GM18517 (cell line): ENCODE measurements at regions not wholly inside any gene's neighbourhood (a gene's known extent, or its start where the extent isn't known, plus 50 kb on each side); places are given as distances from the start of the nearest gene placed in this dataset.

Experiments used
- ATAC-seq: cut with Tn5 transposase; IDR thresholded peaks from one replicate; pipeline ENCODE4 v1.9.1; 2021; ENCODE audit warnings: mild to moderate bottlenecking, moderate library complexity; ENCODE audit not compliant: unreplicated experiment

- ATAC-seq: no peak
These were observed 69.8 kb downstream of the CD83 start for GRCh38 chr6:14187406-14187805.

- no peak for ATAC-seq
These were observed 71.5 kb downstream of the CD83 start for GRCh38 chr6:14189074-14189473.

GRCh38 chr6:14190191-14190928, 72.8 kb downstream of the CD83 start:
- no peak for ATAC-seq

GRCh38 chr6:14190929-14191224, 73.3 kb downstream of the CD83 start:
- ATAC-seq: no peak

- ATAC-seq: no peak
These were observed 74.2 kb downstream of the CD83 start for GRCh38 chr6:14191761-14192160.

GRCh38 chr6:14192216-14192788, 74.7 kb downstream of the CD83 start:
- ATAC-seq: no peak

- no peak for ATAC-seq
These were observed 76.0 kb downstream of the CD83 start for GRCh38 chr6:14193524-14193923.

GRCh38 chr6:14194483-14194882, 76.9 kb downstream of the CD83 start:
- ATAC-seq: no peak

- ATAC-seq: no peak
These were observed 77.4 kb downstream of the CD83 start for GRCh38 chr6:14194976-14195375.

GRCh38 chr6:14196026-14196425, 78.5 kb downstream of the CD83 start:
- no peak for ATAC-seq

- ATAC-seq: no peak
These were observed 79.5 kb downstream of the CD83 start for GRCh38 chr6:14197118-14197517.

- no peak for ATAC-seq
These were observed 82.5 kb downstream of the CD83 start for GRCh38 chr6:14200047-14200446.

- ATAC-seq: no peak
These were observed 85.4 kb downstream of the CD83 start for GRCh38 chr6:14202947-14203346.

GRCh38 chr6:14206391-14206790, 88.8 kb downstream of the CD83 start:
- ATAC-seq: no peak

GRCh38 chr6:14207448-14207847, 89.9 kb downstream of the CD83 start:
- no peak for ATAC-seq

GRCh38 chr6:14209000-14209399, 91.4 kb downstream of the CD83 start:
- no peak for ATAC-seq

GRCh38 chr6:14210077-14210476, 92.5 kb downstream of the CD83 start:
- ATAC-seq: no peak

- ATAC-seq: peak; percentile 91
These were observed 93.3 kb downstream of the CD83 start for GRCh38 chr6:14210663-14211561.

GRCh38 chr6:14211562-14211942, 94.0 kb downstream of the CD83 start:
- ATAC-seq: no peak

- ATAC-seq: no peak
These were observed 94.4 kb downstream of the CD83 start for GRCh38 chr6:14212020-14212419.

- ATAC-seq: no peak
These were observed 95.1 kb downstream of the CD83 start for GRCh38 chr6:14212632-14213031.
